IPS-18c (cell line): ENCODE measurements at regions not wholly inside any gene's neighbourhood (a gene's known extent, or its start where the extent isn't known, plus 50 kb on each side); places are given as distances from the start of the nearest gene placed in this dataset.

Experiments used
- H3K4me3 ChIP-seq: 2 replicates; pipeline ENCODE4 v1.7.0; 2013; ENCODE audit warnings: low read depth, mild to moderate bottlenecking, low read length, moderate library complexity; ENCODE audit not compliant: insufficient read depth
- H3K9me3 ChIP-seq: one replicate; pipeline ENCODE4 v1.6.1; 2013; ENCODE audit warnings: mild to moderate bottlenecking, low read length, moderate library complexity; ENCODE audit not compliant: control insufficient read depth, insufficient read depth

DNA sequence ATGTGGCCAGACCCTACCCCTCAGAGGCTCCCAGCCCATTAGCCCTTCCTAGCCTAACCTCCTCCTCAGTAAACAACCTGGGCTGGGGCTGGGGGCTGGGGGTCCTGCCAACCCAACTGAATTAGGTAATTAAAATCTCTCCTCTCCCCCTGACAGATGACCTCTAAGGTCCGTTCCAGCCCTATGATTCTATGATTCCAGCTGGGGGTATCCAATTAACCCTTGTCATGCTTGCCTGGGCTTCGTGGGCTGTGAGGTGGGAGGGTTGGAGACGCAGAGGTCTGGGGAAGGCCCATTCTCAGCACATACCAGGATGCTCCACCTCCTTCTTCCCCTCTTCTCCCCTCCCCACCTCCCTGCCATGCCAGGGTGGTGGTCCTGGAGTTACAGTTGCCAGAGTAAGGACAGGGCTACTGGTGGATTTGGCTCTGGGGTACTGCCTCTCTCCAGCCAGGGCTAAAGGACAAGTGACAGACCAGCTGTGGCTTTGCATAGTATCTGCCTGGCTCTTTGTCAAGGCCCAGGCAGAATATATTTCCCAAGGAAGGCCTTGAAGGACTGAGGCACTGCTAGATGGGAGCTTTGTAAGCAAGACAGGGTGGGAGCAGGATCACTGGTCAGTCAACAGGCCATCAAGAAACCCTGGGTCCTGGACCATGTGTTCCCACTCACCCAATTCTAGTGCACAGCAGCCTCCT lies 82.1 kb downstream of the EFNB1 start:
- H3K9me3 ChIP-seq: peaks cover 6% of the 10 kb centered on the region
- no peak overlapping the region for H3K4me3 ChIP-seq

DNA sequence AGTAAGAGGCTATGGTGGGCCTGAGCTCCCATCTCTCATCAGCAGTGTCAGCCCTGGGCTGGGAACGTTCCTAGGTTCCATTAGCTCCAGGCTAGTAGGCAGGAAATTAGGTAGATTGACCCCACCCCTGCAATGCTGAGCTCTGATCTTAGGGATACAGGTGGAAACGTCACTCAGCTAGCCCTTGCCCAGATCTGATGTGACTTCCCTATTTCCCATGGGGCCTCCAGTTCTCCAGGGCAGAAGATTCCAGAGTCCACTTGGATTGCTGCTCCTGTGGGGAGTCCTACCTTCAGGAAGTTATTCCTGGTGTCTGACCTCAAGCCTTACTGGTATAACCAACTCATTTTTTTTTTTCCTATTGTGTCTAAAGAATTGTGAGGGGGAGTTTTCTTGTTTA lies 81.1 kb downstream of the EFNB1 start:
- Histone ChIP-seq H3K9me3 (peaks cover 6% of the 10 kb centered on the region), H3K4me3 (no peak overlapping the region)

DNA sequence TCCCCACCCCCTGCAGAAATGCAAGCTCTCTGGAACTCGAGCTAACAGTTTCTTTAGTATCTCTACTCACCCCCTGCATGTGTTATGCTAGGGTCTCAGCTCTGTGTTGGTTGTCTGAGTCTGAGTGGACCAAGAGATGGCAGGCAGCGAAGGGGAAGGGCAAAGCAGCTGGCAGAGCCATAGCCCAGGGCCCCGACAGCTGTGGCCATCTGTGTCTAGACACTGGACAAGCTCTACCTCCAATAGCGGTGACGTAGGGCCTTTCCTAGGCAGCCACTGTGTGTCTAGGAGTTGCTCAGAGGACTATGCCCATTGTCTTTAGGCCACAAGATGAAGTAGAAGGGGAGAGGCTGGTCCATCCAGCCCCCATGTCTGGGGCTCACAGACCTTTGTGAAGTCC lies 79.2 kb downstream of the EFNB1 start:
- Histone ChIP-seq H3K4me3 (no peak overlapping the region), H3K9me3 (peaks cover 9% of the 10 kb centered on the region)

DNA sequence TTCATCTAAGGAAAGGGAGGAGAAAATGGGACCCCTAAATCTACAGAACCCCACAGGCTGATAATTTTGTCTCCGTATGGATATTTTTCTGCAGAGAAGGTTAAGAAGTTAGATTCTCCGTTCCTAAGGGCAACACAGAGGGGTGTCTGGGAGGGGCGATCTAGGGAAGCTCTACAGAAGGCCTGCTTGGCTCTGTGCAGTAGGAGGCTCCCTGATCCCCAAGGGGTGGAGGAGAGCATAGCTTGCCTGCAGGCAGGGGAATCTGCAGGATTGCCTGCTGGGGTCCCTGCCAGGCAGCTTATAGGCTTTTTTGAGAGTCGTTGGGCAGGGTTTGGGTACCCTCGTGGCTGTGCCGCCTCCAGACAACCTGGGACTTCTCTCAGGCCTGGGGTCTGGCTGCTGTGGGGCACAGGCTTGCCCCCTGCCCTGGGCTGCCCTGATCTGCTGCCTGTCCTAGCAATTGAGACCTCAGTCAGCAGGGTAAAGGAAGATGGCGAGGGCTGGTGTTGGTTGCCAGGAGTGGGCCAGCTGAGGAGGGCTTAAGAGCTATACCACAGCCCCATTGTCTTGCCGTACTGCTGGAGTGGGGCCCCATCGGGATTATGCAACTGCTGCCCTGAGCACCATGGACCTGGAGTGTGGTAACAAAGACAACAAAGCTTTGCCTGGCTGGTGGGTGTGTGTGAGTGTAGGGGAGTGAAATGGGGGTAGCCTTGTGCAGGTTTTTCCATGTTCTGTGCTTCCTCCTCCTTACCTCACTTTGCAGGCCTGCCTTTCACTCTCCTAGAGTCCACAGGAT lies 74.1 kb downstream of the EFNB1 start:
- Histone ChIP-seq H3K9me3 (peaks cover 7% of the 10 kb centered on the region), H3K4me3 (no peak overlapping the region)

DNA sequence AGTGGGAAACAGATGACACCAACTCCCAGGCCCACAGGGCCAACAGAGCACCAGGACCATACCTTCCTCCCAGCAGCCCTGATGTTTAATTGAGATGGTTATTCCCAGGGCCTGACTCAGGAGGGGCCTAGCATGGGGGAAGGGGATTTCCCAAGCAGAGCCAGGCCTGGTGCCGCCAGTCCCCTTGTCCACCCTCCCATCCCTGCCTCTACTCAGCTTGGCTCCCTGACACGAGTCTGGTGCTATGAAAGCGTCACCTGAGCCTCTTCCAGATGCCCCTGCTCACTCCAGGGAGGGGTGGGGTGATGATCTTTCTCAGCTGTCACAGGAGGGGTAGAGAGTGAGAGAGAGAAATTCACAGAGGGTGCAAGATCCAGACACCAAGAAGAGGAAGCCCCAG lies 72.7 kb downstream of the EFNB1 start:
- Histone ChIP-seq H3K9me3 (peaks cover 5% of the 10 kb centered on the region), H3K4me3 (no peak overlapping the region)

DNA sequence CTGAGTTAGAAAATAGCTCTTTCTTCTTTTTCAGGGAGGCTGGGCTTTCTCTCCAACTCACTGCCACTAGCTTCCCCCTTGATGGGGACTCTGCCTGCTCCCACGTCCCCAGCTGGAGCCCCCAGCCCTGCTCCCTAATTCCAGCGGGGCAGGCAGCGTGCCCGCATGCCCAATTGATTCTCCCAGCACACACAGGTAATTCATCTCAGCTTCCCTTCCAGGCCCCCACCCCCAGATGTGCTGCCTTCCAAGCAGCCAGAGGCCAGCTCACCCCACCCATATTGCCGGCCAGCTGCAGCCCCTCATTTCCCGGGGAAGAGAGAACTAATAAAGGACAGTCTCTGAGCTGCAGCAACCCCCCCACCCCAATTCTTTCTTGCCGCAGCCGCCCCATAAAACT lies 69.8 kb downstream of the EFNB1 start:
- H3K9me3 ChIP-seq: peaks cover 8% of the 10 kb centered on the region
- no peak overlapping the region for H3K4me3 ChIP-seq

DNA sequence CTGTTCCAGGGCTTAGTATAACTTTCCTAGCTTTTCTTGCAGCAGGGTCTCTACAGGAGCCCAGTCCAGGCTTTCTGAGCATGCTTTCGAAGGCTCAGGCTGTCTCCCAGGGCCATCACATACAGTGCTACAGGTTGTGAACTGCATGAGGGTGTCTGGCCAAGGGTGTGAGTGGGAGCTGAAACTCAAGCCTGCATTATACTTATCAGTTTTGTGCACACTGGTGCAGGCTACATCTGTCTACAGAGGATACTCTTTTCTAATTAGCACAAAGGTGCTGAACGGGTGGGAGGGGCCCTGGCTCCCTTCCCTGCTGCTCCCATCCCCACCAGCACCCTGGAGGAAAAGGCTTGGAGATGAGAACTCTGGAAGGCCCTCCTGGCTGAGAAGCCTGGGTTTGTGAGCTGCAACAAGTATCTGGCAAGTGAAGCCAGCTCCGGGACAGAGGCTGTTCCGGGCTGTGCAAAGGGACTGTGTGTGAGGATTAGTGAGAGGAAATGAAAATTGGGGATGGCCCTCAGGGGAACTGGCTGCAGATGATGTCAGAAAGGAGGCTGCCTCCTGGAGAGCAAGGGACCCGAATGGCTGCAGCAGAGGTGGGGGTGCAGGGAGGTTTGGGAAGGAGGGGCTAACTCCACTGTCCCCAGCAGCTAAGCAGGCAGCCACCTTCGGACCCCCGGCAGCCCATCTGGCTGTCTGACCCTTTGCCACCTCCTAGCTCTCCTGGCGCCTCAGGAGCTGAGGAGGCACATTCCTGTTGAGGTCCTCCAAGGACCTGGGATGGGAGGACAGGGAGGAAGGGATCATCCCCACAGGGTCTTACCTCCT lies 68.5 kb downstream of the EFNB1 start:
- Histone ChIP-seq H3K4me3 (no peak overlapping the region), H3K9me3 (peaks cover 14% of the 10 kb centered on the region)

DNA sequence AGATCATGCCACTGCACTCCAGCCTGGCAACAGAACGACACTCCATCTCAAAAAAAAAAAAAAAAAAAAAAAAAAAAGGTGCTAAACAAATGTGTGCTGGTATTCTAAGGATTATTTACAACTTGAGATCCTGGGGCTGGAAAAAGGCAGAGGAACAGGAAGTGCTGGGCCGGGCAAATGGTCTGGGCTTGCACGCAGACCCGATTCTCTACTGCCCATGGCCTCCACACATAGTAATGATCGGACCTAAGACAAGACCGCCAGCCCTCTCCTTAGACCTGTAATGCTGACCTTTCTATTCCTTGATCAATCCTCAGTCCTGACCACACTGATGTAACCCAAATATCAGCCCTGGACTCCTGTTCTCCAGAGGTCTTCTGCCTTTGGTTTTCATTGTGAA lies 67.8 kb downstream of the EFNB1 start:
- H3K9me3 ChIP-seq: peaks cover 14% of the 10 kb centered on the region
- no peak overlapping the region for H3K4me3 ChIP-seq

DNA sequence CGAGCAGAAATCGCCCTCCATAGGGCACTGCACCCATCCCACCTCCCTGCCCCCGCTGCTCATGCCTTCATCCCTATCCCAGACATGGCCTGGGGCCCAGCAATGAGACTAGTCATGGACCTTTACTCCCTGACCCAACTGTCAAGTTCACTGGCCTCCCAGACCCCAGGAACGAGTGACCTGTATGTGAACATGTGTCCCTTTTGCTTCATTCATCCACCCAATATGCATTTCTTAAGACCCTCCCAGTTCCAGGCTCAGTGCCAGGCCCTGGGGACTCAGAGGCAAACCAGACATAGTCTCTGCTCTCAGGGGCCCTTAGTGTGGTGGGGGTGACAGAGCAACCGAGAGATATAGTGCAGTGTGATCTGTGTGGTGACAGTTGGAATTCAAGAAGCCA lies 67.0 kb downstream of the EFNB1 start:
- no peak overlapping the region; the same call in 1 of the 2 replicates for H3K4me3 ChIP-seq
- peaks cover 14% of the 10 kb centered on the region for H3K9me3 ChIP-seq

DNA sequence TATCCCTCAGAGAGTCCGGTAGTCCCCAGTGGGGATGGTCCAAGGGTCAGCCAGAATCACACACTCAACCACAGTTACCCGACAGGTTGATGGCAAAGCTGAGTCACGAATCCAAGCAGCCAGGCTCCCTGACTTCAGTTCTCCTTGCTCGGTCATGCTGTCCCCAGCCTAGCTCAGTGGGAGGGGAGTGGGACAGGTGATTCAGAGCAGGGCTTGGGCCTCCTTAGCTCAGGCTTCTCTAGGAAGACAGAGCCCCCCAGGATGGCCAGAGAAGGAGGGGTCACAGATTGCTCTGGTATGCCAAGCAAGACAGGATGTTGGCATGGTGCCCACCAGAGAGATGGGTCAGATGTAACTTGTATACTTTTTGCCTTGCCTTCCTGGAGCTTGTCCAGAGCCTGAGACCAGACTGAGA lies 66.5 kb downstream of the EFNB1 start:
- Histone ChIP-seq H3K4me3 (no peak overlapping the region), H3K9me3 (peaks cover 14% of the 10 kb centered on the region)

DNA sequence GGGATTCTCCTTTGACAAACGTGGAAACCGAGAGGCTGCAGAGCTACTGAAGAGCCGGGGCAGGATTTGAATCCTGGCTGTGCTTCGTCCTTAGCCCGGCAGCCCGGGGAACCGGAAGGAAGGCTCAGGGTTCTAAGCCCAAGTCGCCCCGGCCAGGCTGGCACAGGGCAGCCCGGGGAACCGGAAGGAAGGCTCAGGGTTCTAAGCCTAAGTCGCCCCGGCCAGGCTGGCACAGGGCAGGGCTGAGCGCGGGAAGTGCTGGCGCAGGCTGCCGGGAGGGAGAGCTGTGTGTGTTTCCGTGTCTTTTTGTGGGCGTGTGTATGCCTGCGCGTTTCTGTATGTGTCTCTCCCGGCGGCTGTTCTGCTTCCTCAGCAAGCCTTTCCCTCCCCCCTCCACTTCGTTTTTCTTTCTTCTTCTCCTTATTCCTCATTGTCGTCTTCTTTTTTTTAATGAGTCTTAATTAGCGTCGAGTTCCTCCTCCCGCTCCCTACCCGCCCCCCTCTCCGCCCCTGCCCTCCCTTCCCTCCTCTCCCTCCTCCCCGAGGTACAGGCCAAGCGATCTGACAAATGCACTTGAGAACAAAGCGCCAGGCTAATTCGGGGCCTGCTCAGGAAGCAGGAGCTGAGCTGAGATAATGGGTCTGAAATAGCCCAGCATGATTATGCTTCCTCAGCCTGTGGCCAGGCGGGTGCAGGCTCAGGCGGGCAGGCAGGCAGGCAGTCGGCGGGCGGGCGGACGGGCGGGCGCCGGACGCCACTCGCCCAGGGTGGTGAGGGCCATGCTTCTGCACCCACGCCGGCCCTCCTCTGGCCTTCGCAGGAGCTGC lies 65.9 kb downstream of the EFNB1 start:
- peaks cover 14% of the 10 kb centered on the region for H3K9me3 ChIP-seq

DNA sequence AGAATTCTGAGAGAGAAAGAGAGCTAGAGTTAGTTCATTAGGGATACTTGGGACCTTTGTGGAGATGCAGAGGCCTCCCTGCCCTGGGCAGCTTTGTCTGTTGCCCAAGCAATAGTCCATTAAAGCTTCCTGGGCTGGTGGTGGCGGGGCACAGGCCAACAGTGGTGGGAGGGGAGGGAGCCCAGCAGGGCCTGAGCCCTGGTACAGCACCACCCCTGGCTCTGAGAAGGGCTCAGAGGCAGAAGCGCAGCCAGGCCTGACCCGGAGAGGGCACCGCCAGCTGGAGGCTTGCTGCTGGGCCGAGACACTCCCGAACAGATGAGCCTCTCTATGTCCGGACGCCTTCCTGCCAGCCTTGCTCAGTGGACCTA lies 65.3 kb downstream of the EFNB1 start:
- H3K4me3 ChIP-seq: no peak overlapping the region
- H3K9me3 ChIP-seq: peaks cover 11% of the 10 kb centered on the region

More for the DNA sequence above, 65.9 kb downstream of the EFNB1 start:
- H3K4me3 ChIP-seq: no peak overlapping the region

DNA sequence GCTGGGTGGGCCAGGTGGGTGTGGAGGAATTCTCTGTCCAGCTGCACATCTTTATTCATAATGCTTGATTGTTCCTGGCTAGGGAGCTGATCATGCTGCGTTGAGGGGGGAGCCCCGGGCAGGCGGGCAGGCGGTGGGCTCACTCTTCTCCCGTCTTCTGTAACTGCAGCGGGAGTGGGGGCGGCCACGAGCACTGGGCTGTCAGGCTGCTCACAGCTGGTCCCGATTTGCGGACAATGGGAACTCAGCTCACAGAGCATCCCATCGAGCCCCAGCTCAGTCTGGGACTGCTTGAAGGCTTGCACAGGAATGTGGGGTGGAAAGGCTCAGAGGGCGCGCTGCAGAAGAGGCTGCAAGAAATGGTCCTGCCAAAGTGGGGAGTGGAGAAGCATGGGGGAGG lies 63.8 kb downstream of the EFNB1 start:
- H3K4me3 ChIP-seq: no peak overlapping the region
- peaks cover 11% of the 10 kb centered on the region for H3K9me3 ChIP-seq

DNA sequence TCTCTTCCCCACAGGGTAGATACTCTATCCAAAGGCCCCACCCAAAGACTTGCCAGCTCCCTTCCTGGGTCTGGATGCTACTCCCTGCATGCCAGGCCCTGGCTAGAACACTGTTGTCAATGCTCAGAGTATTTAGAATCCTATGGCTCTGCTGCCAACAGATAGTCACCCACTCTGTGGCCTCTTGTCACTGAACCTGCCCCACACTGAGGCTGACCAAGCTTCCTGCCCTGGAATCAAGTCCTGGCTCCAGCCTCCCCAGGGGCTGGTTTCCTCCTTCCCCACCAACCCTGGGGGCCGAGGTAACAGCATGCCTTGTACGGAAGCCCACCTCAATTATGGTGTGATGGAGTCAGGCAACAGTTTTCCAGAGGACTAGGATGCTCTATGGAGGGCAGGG lies 63.3 kb downstream of the EFNB1 start:
- Histone ChIP-seq H3K4me3 (no peak overlapping the region; the same call in 1 of the 2 replicates), H3K9me3 (peaks cover 11% of the 10 kb centered on the region)
